HepG2 (cell line): ENCODE measurements at regions not wholly inside any gene's neighbourhood (a gene's known extent, or its start where the extent isn't known, plus 50 kb on each side); places are given as distances from the start of the nearest gene placed in this dataset.

ENCODE experiments used
- ATAC-seq: fragments of 200-7000 bp; cut with Tn5 transposase; 3 replicates; pipeline ENCODE4 v1.9.1; 2020; ENCODE audit warnings: mild to moderate bottlenecking, moderate library complexity
- BruUV-seq: library from RNA; stranded (reverse); fragments of 400-500 nt; replicated peaks from 2 replicates; lab custom pipeline; 2021; lab: Mats Ljungman, UMichigan
- CTCF ChIA-PET: fragments of 300-600 bp; formaldehyde crosslinking; extraction: SDS; loops from one replicate; lab custom pipeline; 2021; ENCODE audit warnings: low total read pairs, inconsistent platforms, low intra/inter-chr PET ratio; lab: Yijun Ruan, JAX
- POLR2A ChIA-PET: fragments of 350-600 bp; sonication (Branson Sonifier 250); formaldehyde crosslinking; loops from one replicate; lab custom pipeline; 2020; ENCODE audit warnings: antibody characterized with exemption, inconsistent platforms; lab: Yijun Ruan, JAX
- DNase-seq: peaks from one replicate; pipeline ENCODE4 v3.0.0-alpha.2; 2015; ENCODE audit warnings: low spot score
- FAIRE-seq: peaks from 3 replicates; lab custom pipeline; 2011; peaks lifted over from hg19 to GRCh38; lab: Jason Lieb, UNC
- H2AFZ ChIP-seq: one replicate; pipeline ENCODE4 v1.6.1; 2011; ENCODE audit warnings: low read length, inconsistent platforms
- H3K27ac ChIP-seq: fragments of 300-600 bp; 3 replicates; pipeline ENCODE4 v1.8.0; 2011; ENCODE audit warnings: mixed run types, mild to moderate bottlenecking, mixed read lengths, low read length, inconsistent platforms; ENCODE audit not compliant: insufficient read depth; ENCODE audit errors: extremely low read length
- H3K27me3 ChIP-seq, 2 experiments: fragments of 200-600 bp in 1 of 2; 2 replicates in 1 of 2; 3 replicates in 1 of 2; pipeline versions ENCODE4 v1.6.0 to v1.8.0; 2011; ENCODE audit warnings: low read length in 2 of 2, mild to moderate bottlenecking in 2 of 2, moderate library complexity in 2 of 2, inconsistent platforms in 1 of 2; ENCODE audit not compliant: insufficient read depth in 2 of 2, control insufficient read depth in 1 of 2
- H3K36me3 ChIP-seq, 2 experiments: fragments of 200-600 bp in 1 of 2; replicated peaks in 1 of 2; 2 replicates in 1 of 2; 3 replicates in 1 of 2; pipeline versions ENCODE4 v1.5.1 to v1.8.0; 2011; ENCODE audit warnings: low read length in 2 of 2, inconsistent platforms in 1 of 2; ENCODE audit not compliant: insufficient read depth in 2 of 2, control insufficient read depth in 1 of 2
- H3K4me1 ChIP-seq: 2 replicates; pipeline ENCODE4 v1.5.1; 2012; ENCODE audit warnings: low read length, inconsistent platforms; ENCODE audit not compliant: insufficient read depth
- H3K4me2 ChIP-seq: 2 replicates; pipeline ENCODE4 v1.6.0; 2011; ENCODE audit warnings: low read depth, low read length, inconsistent platforms
- H3K4me3 ChIP-seq, 3 experiments: fragments of 200-600 bp in 1 of 3; sonication (generic), shearing (Covaris generic) in 1 of 3; replicated peaks in 1 of 3; 2 replicates each; pipeline ENCODE4 v1.5.1; 2011 to 2016; ENCODE audit warnings: low read length in 3 of 3, inconsistent platforms in 2 of 3, low read depth in 2 of 3, mild to moderate bottlenecking in 2 of 3, control low read depth in 1 of 3, mixed read lengths in 1 of 3; ENCODE audit not compliant: insufficient read depth in 1 of 3
- H3K79me2 ChIP-seq: one replicate; pipeline ENCODE4 v1.6.1; 2011; ENCODE audit warnings: low read length, inconsistent platforms; ENCODE audit not compliant: insufficient read depth
- H3K9ac ChIP-seq: 2 replicates; pipeline ENCODE4 v1.6.0; 2011; ENCODE audit warnings: mild to moderate bottlenecking, low read depth, low read length, inconsistent platforms; ENCODE audit not compliant: insufficient read depth
- H3K9me3 ChIP-seq: 2 replicates; pipeline ENCODE4 v1.5.1; 2012; ENCODE audit warnings: mild to moderate bottlenecking, low read length
- H4K20me1 ChIP-seq: 2 replicates; pipeline ENCODE4 v1.6.0; 2011; ENCODE audit warnings: inconsistent platforms, mild to moderate bottlenecking, low read length, moderate library complexity; ENCODE audit not compliant: insufficient read depth
- BHLHE40 ChIP-seq: IDR thresholded peaks from 2 replicates; pipeline ENCODE4 v1.6.1; 2011; ENCODE audit warnings: low read length, improper control_type of control experiment
- KAT2B ChIP-seq: fragments of 150-350 bp; IDR thresholded peaks from 2 replicates; pipeline ENCODE4 v1.6.1; 2014; ENCODE audit warnings: low read depth, low read length, borderline replicate concordance
- KDM3A ChIP-seq: IDR thresholded peaks from 2 replicates; pipeline ENCODE4 v1.6.1; 2018; ENCODE audit warnings: low read depth, missing compliant biosample characterization
- PRDM4 ChIP-seq: sonication (generic); formaldehyde crosslinking; IDR thresholded peaks from 2 replicates; pipeline ENCODE4 v1.9.0; 2021; ENCODE audit warnings: missing genetic modification reagents, borderline replicate concordance
- PTBP1 ChIP-seq: fragments of 200-400 bp; formaldehyde crosslinking; IDR thresholded peaks from 2 replicates; pipeline ENCODE4 v1.6.1; 2018; ENCODE audit warnings: low read length, low read depth; ENCODE audit not compliant: poor library complexity, severe bottlenecking
- RARA ChIP-seq: IDR thresholded peaks from 2 replicates; pipeline ENCODE4 v1.6.1; 2016; ENCODE audit warnings: missing genetic modification reagents, missing compliant biosample characterization
- SIN3B ChIP-seq: fragments of 150-350 bp; IDR thresholded peaks from 2 replicates; pipeline ENCODE4 v1.6.1; 2014; ENCODE audit warnings: low read length
- SIX1 ChIP-seq: sonication (generic); formaldehyde crosslinking; IDR thresholded peaks from 2 replicates; pipeline ENCODE4 v1.4.0; 2020; ENCODE audit warnings: missing genetic modification reagents, borderline replicate concordance
- SMYD3 ChIP-seq: sonication (generic); formaldehyde crosslinking; IDR thresholded peaks from 2 replicates; pipeline ENCODE4 v1.8.1; 2023; ENCODE audit warnings: mild to moderate bottlenecking, missing genetic modification reagents
- UBTF ChIP-seq: sonication (generic); formaldehyde crosslinking; IDR thresholded peaks from 2 replicates; pipeline ENCODE4 v1.4.0; 2020; ENCODE audit warnings: mild to moderate bottlenecking, missing genetic modification reagents
- ZNF205 ChIP-seq: IDR thresholded peaks from 2 replicates; pipeline ENCODE4 v1.6.1; 2018; ENCODE audit warnings: missing biosample characterization, missing genetic modification reagents
- ZNF543 ChIP-seq: sonication (generic); formaldehyde crosslinking; IDR thresholded peaks from 2 replicates; pipeline ENCODE4 v1.4.0; 2020; ENCODE audit warnings: mild to moderate bottlenecking, missing genetic modification reagents
- ZNF652 ChIP-seq: IDR thresholded peaks from 2 replicates; pipeline ENCODE4 v1.6.1; 2016; ENCODE audit warnings: low read depth, borderline replicate concordance
- ZSCAN9 ChIP-seq: IDR thresholded peaks from 2 replicates; pipeline ENCODE4 v1.6.1; 2016; ENCODE audit warnings: borderline replicate concordance
- WGBS: methylation state at CpG from one replicate; pipeline ENCODE4 v1.1.6; 2017; ENCODE audit warnings: low lambda C conversion rate; 5-methylcytosine and 5-hydroxymethylcytosine counted together
- in situ Hi-C: cut with HindIII; loops from 2 replicates; pipeline ENCODE4 v1.10.0; 2017; ENCODE audit warnings: low pct_unique_long_range_greater_than_20kb; ENCODE audit not compliant: extremely low pct_ligation_motif_present
- intact Hi-C: fragments of 100-400 bp; cut with micrococcal nuclease; formaldehyde crosslinking; loops from one replicate; pipeline ENCODE4 v1.10.0; 2022; ENCODE audit not compliant: unreplicated experiment
- TF ChIP-seq, protein P1 (sequence below): IDR thresholded peaks from 2 replicates; pipeline ENCODE4 v1.6.1; 2012; ENCODE audit warnings: low read length, improper control_type of control experiment

GRCh38 chr3:95670765-95671164 lies 1143.6 kb upstream of the EPHA6 start (continued):
- TF ChIP-seq SIN3B: no peak
- TF ChIP-seq UBTF (CRISPR knock-in tag): no peak
- no peak for TF ChIP-seq KDM3A
- TF ChIP-seq BHLHE40: no peak

DNA sequence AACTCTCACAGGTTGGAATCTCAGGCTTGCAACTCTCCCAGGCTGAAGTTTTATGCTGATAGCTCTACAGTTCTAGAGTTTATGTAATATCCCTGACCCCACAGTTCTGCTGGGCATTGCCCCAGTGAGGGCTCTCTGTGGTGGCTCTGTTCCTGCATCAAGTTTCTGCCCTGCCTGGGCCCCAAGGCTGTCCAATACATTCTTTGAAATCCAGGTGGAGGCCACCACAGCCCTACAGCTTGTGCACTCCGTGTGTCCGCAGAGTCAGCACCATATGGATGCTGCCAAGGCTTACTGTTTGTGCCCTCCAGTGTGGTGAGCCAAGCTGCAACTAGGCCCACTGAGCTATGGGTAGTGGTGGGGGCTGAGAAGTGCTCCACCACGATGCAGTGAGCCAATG lies 1141.2 kb upstream of the EPHA6 start:
- ChIA-PET CTCF (no interaction called here), POLR2A (no interaction called here)
- H3K79me2 ChIP-seq: no peaks in the 10 kb centered on the region
- H3K36me3 ChIP-seq: no peaks in the 10 kb centered on the region
- BruUV-seq: no TSS peak
- ATAC-seq (no peak), FAIRE-seq (no peak), DNase-seq (no peak)
- intact Hi-C loops (no loop called here), in situ Hi-C loops (no loop called here)
- H3K4me3 ChIP-seq: no peak overlapping the region
- H3K27me3 ChIP-seq: no peaks in the 10 kb centered on the region
- 60% methylated on average over 2 of the region's 3 CpGs for whole genome bisulfite sequencing
- H3K9me3 ChIP-seq: no peaks in the 10 kb centered on the region
- no peak overlapping the region for H2AFZ ChIP-seq
- H3K27ac ChIP-seq: no peak overlapping the region
- no peaks in the 10 kb centered on the region for H3K4me1 ChIP-seq
- no peaks in the 10 kb centered on the region for H4K20me1 ChIP-seq
- H3K9ac ChIP-seq: no peak overlapping the region
- H3K4me2 ChIP-seq: no peak overlapping the region
- TF ChIP-seq ZSCAN9 (CRISPR knock-in tag): no peak
- TF ChIP-seq KAT2B: no peak
- no peak for TF ChIP-seq SIX1 (CRISPR knock-in tag)
- TF ChIP-seq SIN3B: no peak
- TF ChIP-seq, protein P1, sequence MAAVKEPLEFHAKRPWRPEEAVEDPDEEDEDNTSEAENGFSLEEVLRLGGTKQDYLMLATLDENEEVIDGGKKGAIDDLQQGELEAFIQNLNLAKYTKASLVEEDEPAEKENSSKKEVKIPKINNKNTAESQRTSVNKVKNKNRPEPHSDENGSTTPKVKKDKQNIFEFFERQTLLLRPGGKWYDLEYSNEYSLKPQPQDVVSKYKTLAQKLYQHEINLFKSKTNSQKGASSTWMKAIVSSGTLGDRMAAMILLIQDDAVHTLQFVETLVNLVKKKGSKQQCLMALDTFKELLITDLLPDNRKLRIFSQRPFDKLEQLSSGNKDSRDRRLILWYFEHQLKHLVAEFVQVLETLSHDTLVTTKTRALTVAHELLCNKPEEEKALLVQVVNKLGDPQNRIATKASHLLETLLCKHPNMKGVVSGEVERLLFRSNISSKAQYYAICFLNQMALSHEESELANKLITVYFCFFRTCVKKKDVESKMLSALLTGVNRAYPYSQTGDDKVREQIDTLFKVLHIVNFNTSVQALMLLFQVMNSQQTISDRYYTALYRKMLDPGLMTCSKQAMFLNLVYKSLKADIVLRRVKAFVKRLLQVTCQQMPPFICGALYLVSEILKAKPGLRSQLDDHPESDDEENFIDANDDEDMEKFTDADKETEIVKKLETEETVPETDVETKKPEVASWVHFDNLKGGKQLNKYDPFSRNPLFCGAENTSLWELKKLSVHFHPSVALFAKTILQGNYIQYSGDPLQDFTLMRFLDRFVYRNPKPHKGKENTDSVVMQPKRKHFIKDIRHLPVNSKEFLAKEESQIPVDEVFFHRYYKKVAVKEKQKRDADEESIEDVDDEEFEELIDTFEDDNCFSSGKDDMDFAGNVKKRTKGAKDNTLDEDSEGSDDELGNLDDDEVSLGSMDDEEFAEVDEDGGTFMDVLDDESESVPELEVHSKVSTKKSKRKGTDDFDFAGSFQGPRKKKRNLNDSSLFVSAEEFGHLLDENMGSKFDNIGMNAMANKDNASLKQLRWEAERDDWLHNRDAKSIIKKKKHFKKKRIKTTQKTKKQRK: no peak
- no peak for TF ChIP-seq ZNF543 (CRISPR knock-in tag)
- TF ChIP-seq PTBP1: no peak
- TF ChIP-seq ZNF652: no peak
- no peak for TF ChIP-seq ZNF205
- TF ChIP-seq SMYD3: no peak
- no peak for TF ChIP-seq RARA (CRISPR knock-in tag)
- no peak for TF ChIP-seq PRDM4
